GM21717 (cell line): ENCODE measurements at regions not wholly inside any gene's neighbourhood (a gene's known extent, or its start where the extent isn't known, plus 50 kb on each side); places are given as distances from the start of the nearest gene placed in this dataset.

Experiments used
- ATAC-seq: cut with Tn5 transposase; IDR thresholded peaks from one replicate; pipeline ENCODE4 v1.9.1; 2021; ENCODE audit warnings: mild to moderate bottlenecking, moderate library complexity; ENCODE audit not compliant: unreplicated experiment

DNA sequence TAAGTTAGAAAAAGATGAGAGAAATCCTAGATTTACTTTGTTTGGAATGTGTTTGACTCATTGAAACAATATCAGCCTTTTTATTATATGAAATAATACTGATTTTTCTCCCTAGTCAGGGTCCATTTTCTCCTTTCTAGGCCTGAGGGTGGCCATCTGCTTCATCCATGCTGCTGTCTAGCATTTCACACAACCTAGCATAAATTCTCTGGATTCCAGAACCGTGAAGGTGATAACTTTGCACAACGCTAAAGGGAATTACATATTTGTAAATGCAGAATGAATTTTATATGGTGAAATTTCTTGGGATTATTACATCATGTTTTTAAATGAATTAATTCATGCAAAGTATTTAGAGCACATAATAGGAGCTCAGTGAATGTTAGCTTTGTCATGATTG is 505.1 kb downstream of the INHBA start:
- no peak for ATAC-seq

DNA sequence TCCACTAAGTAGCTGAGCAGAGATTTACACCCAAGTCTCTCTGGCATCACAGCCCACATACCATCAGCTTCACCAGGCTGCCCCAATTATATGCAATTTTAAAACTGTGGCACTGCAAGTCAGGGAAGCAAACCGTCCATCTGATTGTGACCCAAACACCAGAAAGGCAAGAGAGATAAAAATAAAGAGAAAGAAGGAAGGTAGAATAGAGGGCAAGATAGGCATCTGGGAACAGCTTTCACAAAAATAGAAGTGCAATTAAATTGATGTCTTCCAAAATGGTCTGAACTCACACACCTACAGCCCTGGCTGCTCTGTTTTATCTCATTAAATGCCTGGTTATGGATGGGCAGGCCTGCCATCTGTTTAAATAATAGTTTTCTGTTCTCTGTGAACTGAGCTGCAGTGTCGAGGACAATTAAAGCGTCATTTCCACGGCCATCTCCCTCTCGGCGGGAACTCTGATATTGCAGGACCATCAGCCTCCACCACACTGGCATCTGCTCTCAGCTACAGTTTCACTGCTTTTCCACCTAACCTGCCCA is 509.1 kb downstream of the INHBA start:
- no peak for ATAC-seq

DNA sequence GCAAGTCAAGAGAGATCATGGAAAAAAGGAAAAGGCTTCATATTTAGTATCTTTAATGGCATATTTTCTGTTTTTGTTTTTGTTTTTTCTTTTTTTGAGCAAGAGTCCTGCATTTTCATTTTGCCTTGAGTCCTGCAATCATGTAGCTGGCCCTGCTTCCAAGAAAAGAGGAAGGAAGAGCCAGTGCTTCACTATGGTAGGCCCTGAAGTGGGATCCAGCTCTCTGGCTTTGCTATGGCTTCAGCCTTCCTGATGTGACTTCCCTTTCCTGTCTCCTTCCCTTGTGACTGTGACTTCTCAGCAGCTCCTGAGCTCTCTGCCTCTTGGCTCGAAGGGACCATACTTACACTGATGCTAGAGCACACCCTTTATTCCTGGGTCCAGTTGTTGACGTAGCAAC is 512.3 kb downstream of the INHBA start:
- ATAC-seq: no peak

DNA sequence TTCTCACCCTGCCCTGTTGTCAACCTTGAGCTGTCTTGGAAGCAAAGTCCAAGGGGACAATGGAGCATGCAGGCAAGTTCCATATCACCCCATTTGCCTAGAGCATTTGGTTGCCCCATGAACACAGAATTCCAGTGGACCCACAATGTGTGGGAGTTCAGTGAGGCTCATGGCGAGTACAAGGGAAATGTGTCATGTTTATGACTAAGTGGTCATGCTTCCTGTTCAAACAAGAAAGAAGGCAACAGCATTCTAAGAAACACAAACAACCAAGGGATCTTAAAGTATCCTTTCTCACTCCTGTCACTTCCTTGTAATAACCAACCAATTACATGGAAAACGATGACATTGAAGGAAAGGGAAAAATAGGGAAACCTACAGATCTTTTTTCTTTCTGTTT is 513.0 kb downstream of the INHBA start:
- no peak for ATAC-seq

DNA sequence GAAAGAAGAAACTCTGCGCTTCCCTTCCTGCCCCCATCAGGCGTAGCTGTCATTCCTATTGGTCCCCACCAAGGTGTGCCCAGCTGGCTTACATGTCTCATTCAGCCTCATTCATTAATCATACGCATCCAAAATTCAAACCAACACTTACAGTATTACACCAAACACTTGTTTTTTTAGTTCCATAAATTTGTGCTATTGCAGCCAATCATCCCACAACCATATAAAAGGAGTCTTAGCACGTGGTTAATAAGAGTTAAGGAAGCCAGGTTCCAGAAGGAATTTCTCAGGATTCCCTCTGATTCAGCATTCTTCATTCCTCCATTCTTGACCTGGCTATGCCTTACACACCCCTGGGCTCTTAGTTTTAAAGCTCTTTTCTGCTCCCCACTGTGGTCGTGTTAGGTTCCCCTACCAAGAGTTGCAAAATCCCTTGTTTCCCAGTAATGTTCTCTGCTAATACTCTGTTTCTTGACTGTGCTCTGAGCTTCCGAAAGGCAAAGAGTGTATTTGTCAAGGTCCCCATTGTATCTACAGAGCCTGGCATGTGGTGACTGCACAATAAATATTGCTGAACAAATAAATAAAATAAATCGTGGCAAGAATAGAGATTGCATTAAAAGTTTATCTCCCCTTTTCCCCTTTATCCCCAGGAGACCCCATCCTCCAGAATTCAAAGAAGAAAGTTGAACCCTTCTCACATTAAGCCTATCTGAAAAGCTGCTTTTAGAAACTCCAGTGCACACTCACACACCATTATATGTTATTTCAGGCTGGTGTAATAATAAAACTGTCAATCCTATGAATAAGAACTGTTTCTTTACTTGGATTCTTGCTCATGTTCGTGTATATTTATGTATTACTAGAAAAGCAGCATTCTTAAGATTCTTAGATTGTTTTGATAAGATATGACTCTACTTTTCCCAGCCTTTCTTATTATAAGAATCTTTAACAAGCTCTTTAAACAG is 514.4 kb downstream of the INHBA start:
- no peak for ATAC-seq

DNA sequence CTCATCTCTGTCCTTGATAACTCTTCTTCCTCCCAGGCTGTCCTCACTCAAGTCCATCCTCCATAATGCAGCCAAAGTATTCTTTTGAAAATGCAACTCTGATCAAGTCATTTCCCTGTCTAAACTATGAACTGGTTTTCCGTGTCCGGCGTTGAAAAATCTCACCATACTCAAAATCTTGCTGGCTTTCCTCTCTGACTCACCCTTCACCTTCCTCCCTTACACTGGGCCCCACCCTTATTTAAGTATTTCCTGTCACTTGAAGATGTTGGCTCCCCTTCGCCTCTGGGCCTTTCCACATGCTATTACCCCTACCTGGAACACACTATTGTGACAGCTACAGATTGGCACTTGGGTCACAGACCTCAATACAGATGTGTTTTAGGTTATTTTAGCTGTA is 515.6 kb downstream of the INHBA start:
- no peak for ATAC-seq

DNA sequence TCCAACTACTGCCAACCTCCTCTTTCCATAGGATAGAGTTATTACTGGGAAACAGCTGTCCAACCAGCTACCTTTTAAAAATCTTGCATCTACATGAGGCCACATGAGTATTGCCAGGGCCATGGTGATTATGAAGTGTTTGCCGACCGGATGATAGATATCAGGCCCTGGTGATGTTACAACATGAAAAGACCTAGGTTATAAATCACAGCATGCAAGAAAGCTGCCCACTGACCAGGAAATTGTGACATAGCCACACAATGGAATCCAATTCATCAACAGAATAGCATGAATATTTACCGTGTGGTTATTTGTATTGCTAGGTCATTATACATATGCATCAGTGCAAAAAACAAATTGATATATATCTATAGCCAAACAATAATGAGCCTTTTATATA is 517.0 kb downstream of the INHBA start:
- no peak for ATAC-seq

DNA sequence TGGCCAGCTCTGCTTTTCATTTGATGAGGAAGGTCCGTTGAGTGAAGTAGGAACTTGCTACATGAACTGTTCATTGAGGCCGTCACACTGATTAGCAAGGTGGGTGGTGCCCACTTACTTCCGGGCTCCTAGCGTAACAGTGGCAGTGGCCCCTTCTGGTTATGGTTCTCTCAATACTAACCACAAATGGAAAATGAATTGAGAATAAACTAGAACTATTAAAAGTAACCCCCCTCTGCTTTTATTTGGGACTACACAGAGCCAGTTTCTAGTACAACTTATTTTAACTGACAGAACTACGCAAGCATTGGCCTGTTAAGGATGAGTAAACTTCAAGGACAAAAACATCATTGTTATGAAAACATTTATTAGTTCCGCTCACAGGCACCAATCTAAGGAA is 519.1 kb downstream of the INHBA start:
- ATAC-seq: no peak

DNA sequence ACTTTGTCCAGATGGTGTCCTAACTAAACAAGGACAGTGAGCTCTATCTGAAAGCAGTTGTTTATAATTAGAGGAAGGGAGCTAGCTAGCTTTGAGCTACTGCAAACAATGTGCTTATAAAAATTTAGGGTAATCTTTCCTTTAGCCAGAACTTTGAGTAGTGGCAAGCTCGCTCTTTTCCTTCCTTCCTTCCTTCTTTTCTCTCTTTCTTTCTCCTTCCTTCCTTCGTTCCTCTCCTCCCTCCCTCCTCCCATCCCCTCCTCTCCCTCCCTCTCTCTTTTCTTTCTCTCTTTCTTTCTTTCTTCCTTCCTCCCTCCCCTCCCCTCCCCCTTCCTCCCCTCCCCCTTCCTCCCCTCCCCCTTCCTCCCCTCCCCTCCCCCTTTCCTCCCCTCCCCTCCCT is 520.1 kb downstream of the INHBA start:
- ATAC-seq: no peak

DNA sequence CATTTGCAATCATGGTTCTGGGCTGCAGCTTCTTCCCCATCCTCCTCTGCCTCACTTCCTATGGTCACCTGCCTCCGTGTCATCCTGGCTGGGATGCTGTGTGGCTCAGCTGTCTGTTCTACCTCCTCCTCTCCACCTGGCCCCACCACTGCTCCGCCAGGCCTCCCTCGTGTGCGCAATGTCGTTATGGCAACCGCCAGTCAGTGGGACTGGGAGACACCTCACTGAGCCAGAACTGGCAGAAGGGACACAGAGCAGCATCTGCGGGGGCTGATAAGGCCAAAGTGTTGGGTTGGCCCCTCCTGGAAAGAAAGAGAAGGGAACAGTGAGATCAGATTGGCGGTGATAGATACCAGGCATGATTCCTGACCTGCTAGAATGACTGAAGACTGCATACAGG is 527.5 kb downstream of the INHBA start:
- no peak for ATAC-seq

DNA sequence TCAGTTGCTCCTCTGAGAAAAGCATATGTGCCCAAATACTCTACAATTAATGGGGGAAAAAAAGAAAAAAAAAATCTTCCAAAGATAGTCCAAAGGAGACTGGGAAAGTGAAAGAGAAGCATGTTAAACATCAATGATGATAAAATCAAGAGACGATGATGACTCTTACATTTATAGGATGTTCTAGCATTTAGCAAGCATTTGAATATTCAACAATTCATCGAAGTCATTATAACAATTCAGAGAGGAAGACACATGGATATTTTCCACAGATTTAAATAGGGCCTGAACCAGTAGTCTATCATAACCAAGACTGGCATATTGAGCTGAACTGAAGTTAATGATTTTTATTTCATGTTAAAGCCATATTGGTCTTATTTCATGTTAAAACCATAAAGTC is 528.4 kb downstream of the INHBA start:
- no peak for ATAC-seq

DNA sequence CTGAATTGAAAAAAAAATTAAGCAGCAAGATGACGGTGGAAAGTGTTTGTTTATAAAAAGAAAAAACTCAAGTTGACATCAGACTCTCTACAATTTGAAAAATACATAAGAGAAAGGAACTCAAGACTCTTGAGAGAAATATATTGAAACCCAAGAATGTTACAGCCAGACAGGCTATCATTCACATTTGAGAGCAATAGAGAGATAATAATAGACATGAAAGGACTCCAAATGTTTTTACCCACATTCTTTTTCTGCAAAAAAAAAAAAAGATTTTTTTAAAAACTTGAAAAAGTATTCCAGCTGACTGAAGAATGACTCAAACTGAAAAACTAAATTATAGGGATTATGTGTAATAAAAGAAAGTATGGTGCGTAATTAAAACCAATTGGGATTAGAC is 532.4 kb downstream of the INHBA start:
- ATAC-seq: no peak

DNA sequence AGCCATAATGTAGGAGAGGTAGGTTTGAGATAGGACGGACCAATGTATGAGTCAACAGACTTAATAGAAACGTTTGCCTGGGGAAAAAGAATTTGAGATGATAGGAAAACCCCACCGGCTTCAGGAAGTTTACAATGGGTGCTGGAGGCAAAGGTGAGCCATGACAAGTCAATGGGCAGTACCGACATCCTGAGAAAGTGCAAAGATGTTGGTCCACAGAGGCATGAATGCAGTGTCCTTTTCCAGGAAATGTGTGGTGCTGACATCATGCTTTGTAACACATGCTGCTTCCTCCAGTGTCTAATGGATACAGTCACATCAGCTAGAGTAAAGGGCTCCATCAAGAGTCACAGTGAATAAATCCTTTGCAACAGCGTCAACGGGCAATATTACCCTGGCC is 533.6 kb downstream of the INHBA start:
- ATAC-seq: no peak

DNA sequence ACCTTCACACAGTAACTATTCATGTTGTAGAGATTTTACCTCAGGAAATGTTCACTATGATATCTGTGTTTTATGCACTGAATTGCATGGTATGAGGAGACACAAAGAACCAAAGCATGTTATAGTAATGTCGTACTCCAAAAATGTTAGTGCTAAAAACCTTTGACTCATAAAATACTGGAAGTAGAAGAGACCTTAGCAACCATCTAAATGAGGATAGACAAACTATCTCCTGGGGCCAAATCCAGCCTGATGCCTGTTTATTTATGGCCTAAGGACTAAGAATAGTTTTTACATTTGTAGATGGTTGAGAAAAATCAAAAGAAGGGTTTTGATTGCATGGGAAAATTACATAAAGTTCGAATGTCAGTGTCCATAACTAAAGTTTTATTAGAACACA is 535.1 kb downstream of the INHBA start:
- ATAC-seq: no peak

DNA sequence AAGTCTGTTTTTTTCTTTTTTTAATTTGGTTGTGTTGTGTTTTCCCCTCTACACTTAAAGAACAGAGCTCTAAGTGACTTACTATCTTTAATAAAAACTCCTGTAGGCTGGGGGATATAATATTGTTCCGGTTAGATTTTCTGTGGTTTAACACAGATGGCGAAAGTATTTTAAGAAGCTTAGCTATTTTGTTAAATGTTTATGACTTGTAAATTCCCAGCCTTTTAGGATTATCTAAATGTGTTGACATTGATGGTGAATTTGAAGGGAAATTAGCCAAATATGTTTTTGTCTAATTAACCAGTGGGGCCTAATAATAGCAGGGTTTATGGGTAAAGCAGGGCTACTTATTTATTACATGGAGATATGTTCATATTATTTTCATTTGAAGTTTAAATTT is 538.5 kb downstream of the INHBA start:
- no peak for ATAC-seq

DNA sequence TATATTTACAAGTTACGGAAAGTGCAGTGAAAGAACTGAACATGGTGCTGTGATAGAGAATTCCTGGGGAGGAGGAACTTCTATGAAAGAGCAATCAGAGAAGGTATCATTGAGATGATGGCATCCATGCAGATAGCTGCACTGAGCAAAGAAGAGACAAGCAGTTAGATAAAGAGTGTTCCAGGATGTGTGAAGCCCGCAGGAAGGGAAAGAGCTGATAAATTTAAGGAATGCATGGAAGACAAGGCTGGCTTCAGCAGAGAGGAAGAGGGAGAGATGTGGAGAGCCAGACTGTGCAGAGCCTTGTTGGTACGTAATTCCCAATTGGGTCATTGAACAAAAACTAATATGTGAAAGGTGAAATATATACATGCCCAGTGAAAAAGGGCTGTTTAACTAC is 538.9 kb downstream of the INHBA start:
- ATAC-seq: no peak

DNA sequence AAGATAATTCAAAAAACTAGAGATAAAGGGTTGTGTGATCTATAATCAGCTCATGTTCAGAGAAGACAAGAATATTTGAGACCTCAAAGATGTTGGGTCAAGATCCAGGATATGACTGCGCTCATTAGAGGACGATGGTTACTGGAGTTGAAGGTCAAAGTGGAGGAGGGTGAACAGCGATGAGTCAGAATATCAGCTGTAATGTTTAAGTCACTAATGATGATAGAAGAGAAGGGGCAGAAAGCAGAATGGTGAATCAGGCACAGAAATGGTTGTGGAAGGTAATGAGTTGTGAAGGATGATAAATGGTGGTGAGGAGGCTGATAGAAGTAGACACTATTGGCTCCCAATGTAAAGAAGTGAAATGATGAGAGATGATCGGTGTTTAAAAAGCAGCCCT is 540.3 kb downstream of the INHBA start:
- no peak for ATAC-seq

DNA sequence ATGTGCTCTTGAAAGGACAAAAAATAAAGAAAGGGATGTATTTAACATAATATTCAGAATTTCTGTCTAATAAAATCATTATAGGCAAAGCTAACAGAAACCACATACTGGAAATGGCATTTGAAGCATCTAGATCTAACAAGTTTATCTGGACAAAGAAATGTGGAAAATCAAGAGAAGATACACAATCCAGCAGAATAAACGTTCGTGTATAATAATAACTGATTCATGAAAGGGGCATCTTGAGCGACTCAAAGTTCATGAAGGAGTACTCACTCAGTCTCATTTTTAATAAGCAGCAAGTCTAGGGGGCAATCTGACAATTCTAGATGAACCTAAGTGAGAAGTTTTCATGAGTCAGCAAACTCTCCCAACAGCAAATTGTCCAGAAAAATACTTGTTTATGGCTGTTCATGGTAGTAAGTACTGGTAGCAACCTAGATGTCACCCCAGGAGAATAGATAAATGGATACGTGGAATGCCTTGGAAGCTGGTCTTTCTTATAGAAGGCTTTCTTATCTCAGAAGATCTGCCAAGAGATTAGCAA is 541.8 kb downstream of the INHBA start:
- no peak for ATAC-seq

DNA sequence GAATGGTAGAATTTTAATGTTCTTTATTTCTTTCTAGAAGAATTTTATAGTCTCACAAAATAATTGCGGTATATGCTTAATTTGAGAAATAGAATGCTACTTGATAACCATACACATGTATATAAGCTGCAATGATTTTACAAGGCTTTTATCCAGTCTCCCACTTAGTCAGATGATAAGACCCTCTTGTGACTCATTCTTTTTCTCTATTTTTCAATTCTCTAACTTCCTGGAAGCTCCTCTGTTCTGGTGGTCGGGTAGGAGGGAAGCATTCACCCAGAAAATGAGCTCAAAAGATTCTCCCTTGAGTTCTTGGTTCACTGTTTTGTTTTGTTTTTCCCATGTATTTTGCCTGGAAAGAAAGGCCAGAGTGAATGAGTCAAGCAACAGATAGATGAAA is 546.6 kb downstream of the INHBA start:
- ATAC-seq: no peak

DNA sequence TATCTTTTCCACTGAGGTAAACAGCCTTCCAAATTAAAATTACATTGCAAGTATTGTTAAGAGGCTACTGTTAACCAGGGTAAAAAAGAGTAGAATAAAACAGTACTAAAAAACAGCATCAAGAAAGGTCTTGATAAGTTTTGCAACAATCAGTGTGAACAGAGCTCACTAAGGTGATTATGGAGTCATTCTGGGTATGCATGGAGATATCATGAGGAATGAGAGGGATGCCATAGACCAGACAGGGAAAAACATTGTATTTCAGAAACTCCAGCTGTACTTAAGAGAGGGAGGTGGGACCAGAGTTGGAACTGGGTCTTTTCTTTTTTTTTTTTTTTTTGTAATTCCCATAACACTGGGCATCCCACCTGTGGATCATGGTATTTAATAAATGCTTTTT is 549.6 kb downstream of the INHBA start:
- ATAC-seq: no peak

DNA sequence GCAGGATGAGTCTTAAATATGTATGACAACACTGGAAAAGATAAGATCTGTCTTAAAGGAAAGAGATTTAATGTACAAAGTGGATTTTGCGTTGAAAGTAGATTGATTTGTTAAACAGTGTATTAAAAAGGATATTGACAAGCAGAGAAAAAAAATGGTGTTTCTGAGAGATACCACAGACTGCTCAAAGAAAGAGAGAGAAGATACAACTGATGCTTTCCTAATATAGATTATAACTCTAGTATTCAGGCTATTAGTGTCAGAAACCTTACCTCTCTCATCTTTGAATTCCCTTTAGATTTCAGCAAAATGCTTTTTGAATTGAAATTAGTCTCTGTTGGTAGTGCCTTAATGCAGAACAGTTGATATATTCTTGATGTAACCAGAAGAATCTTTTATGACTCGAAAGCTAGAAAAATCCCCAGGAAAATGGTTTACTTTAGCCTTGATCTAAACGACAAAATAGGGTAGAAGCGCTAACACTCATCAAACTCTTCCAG is 550.7 kb downstream of the INHBA start:
- ATAC-seq: no peak

DNA sequence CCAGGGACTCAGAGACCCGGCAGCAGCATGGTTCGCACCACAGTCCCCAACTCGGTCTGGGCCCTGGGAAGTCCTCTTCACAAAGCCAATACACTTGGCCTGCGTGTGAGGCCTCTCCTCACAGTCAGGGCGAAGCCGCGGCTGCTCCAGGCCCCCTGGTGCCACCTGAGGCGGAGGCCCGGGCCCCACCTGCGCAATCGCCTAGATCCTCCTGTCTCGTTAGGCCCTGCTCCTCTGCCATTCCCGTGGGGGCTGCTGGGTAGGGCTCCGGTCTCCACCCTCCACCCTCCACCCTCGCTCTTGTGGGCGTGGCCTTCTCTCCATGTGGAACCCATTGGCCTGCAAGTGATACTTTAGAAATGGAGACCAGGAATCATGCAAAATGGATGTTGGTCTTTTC is 553.3 kb downstream of the INHBA start:
- no peak for ATAC-seq
